GM18867 (cell line): ENCODE measurements at regions not wholly inside any gene's neighbourhood (a gene's known extent, or its start where the extent isn't known, plus 50 kb on each side); places are given as distances from the start of the nearest gene placed in this dataset.
"Not testable (repeated sequence)": the region's sequence is repeated elsewhere in the genome, so short reads cannot be mapped to it uniquely, and the experiment has no call there.

Experiments
- ATAC-seq: cut with Tn5 transposase; IDR thresholded peaks from one replicate; pipeline ENCODE4 v1.9.1; 2021; ENCODE audit warnings: mild to moderate bottlenecking, moderate library complexity; ENCODE audit not compliant: unreplicated experiment

- ATAC-seq: no peak
Observed at GRCh38 chr13:57899096-57899495, 267.6 kb downstream of the PCDH17 start.

DNA sequence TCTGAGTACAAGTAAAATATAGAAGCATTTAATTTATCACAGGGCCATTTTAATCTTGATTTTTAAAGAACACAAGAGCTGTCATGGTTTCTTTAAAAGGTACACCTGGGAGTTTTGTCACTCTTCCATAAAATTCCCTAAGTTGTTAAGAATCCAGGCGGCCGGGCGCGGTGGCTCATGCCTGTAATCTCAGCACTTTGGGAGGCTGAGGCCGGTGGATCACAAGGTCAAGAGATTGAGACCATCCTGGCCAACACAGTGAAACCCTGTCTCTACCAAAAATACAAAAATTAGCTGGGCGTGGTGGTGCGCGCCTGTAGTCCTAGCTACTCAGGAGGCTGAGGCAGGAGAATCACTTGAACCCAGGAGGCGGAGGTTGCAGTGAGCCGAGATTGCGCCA is 278.3 kb downstream of the PCDH17 start:
- not testable (repeated sequence) for ATAC-seq

DNA sequence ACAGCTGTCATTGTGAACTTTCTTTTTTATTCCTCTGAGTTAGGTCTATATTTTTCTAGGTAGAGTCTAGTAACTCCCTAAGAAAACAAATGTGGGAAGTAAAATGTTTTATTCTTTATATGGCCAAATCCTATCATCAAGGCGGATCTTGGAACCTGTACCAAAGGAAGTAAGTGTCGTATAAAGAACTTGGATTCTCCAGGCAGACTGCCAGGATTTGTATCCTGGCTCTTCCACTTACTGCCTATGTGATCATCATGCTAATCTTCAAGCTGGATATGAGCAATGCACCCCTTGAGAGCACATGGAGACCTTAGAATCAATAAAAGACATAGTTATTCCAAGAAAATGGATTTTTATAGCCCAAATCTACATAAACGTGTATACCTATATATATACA is 286.5 kb downstream of the PCDH17 start:
- ATAC-seq: no peak

GRCh38 chr13:57918913-57919312 is 287.4 kb downstream of the PCDH17 start:
- no peak for ATAC-seq

GRCh38 chr13:57925250-57925649 is 293.7 kb downstream of the PCDH17 start:
- no peak for ATAC-seq

GRCh38 chr13:57925751-57926150 is 294.2 kb downstream of the PCDH17 start:
- no peak for ATAC-seq

DNA sequence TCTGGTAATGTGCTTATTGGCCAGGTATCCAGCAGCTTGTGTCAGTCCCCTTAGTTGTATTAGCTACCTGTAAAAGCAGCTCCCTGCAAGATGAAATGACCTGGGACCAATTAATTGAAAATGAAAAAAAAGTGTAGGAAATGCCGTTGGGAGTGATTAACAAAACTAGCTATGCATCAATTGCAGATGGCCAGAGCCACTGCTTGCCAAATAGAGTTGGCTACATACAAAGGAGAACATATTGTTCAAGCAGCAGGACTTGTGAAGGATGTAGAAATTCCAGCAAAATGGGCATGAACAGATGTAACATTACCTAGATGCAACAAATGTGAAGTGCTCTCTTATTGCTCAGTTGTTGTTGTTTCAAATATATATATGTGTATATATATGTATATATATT is 300.5 kb downstream of the PCDH17 start:
- ATAC-seq: no peak

DNA sequence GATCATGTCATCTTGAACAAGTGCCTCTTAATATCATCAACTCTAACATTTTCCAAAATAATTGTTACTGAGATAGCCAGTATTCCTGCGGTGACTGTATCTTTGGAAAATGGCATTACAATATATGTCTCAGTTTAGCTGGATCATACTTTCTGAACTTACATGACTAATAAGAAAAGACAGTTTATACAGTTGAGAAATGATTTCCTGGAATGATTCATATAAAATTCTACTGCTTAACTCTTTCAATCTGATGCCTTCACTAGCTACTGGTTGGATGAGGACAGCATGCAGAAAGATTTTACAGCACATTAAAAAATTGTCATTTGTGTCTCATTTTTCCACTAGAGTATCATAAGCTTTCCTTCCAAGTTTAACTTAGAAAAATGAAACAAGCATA is 302.1 kb downstream of the PCDH17 start:
- no peak for ATAC-seq

GRCh38 chr13:57935965-57936364 is 304.4 kb downstream of the PCDH17 start:
- ATAC-seq: no peak

DNA sequence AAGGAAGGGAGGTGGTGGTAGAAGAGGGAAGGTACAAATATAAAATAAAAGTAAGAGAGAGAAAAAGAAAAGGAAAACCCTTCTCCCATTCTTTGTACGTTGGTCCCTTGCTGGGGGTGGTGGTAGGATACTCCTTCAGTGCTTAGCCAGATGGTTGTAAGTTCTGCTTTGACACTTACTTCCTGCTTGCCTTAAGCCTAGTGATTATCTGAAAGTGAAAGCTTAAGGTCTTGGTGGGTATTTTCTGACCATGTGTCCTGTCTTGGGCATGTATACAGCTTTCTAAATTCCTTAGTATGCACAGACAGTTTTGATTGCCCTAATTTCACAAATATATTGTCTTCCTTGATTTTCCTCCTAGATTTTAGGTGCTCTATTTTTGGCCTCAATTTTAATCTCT is 314.8 kb downstream of the PCDH17 start:
- ATAC-seq: peak; percentile 82

GRCh38 chr13:57948884-57949283 is 317.3 kb downstream of the PCDH17 start:
- no peak for ATAC-seq

- no peak for ATAC-seq
Observed at GRCh38 chr13:57969951-57970350, 338.4 kb downstream of the PCDH17 start.

DNA sequence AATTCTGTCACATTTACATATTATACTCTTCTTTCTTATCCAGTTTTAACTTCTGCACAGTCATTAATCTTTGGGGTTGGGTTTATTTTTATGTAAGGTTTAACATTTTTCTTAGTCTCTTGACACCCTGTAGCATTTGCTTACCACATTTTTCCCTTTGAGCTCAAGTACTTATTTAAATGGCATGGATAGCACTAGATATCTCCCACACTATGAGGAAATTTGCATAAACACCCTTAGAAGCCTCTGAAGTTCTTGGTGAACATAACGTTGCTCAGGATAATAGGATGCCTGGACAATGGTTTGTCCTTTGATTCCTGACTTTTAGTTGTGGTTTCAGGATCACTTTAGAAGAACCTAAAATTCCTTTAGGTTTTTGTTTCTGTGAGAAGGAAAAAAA is 338.9 kb downstream of the PCDH17 start:
- ATAC-seq: no peak

- ATAC-seq: no peak
Observed at GRCh38 chr13:57982782-57983181, 351.2 kb downstream of the PCDH17 start.

- ATAC-seq: no peak
Observed at GRCh38 chr13:57988276-57988675, 356.7 kb downstream of the PCDH17 start.

DNA sequence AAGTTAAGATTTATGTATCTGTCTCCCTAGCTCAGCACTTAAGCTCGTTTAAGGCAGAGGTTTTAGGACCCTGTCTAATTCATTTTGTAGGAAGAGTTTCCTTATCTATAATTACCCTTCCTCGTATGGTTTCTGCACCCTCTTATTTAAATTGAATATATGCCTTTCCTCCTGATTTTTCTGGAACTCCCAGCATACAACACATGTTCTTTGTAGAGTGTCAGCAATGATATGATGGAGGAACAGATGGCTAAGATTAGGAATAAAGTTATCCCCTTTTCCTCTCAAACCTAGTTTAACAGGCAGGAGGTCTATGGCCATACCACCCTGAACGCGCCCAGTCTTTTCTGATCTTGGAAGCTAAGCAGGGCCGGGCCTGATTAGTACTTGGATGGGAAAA is 359.5 kb downstream of the PCDH17 start:
- no peak for ATAC-seq

GRCh38 chr13:57992416-57992815 is 360.9 kb downstream of the PCDH17 start:
- no peak for ATAC-seq

DNA sequence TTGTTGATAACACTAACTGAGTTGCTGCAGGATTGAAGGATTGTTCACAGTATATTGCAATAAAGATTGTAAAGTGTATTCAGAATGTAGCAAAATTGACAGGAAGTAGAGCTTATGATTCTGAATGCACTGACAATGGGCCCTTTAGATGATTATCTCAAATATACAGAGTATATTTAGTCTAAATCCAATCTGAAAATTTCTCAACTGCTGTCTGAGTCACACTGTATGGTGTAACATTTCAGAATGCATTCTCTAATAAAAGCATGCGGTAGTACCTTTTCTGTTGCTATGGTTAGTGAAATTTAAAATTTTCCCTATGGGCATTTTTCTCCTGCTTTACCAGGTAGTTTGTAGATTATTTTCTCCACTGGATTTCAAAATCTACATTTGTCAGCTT is 365.2 kb downstream of the PCDH17 start:
- ATAC-seq: no peak

GRCh38 chr13:58004751-58005150 is 373.2 kb downstream of the PCDH17 start:
- ATAC-seq: no peak

DNA sequence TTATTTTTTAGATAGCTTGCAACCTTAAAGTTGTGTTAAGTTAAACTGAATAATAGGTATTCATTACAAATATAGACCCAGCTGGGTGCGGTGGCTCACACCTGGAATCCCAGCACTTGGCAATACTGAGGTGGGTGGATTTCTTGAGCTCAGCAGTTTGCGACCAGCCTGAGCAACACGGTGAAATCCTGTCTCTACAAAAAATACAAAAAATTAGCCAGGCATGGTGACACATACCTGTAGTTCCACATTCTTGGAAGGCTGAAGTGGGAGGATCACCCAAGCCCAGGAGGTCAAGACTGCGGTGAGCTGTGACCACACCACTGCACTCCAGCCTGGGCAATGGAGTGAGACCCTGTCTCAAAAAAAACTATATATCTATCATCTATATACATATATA is 386.5 kb downstream of the PCDH17 start:
- no peak for ATAC-seq

DNA sequence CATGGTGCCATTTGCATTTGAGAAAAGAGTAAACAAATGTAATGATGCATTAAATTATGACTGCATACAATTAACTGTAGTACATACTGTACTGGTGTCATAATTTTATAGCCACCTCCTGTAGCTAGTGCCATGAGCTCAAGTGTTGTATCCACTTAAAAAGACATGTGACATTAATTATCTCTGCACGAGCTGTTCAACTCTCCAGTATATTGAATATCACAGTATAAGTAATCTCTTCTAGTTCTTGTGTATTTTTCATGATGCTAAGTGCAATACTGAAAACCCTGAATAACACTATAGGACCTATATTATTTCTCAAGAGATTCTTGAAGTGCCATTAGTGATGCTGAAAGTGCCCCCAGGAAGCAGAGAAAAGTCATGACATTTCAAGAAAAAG is 387.3 kb downstream of the PCDH17 start:
- ATAC-seq: no peak

- no peak for ATAC-seq
Observed at GRCh38 chr13:58024103-58024502, 392.6 kb downstream of the PCDH17 start.

- no peak for ATAC-seq
Observed at GRCh38 chr13:58025821-58026220, 394.3 kb downstream of the PCDH17 start.
